Fibroblast of skin of right biceps (primary cell): ENCODE measurements at regions not wholly inside any gene's neighbourhood (a gene's known extent, or its start where the extent isn't known, plus 50 kb on each side); places are given as distances from the start of the nearest gene placed in this dataset.

Experiments
- DNase-seq: peaks from one replicate; pipeline ENCODE4 v3.0.0-alpha.2; 2013

- no peak for DNase-seq
Measured at GRCh38 chr21:38923429-38923828, 117.7 kb downstream of the ETS2 start.

GRCh38 chr21:38922474-38923235, 116.9 kb downstream of the ETS2 start:
- peak; percentile 78 for DNase-seq

GRCh38 chr21:38921511-38922251, 116.0 kb downstream of the ETS2 start:
- peak; percentile 66 for DNase-seq

- DNase-seq: peak; percentile 90
Measured at GRCh38 chr21:38920631-38921398, 115.1 kb downstream of the ETS2 start.

GRCh38 chr21:38918607-38919346, 113.0 kb downstream of the ETS2 start:
- no peak for DNase-seq

- DNase-seq: no peak
Measured at GRCh38 chr21:38917043-38917774, 111.5 kb downstream of the ETS2 start.

- no peak for DNase-seq
Measured at GRCh38 chr21:38916214-38916964, 110.7 kb downstream of the ETS2 start.

- DNase-seq: no peak
Measured at GRCh38 chr21:38915546-38915945, 109.8 kb downstream of the ETS2 start.

- DNase-seq: no peak
Measured at GRCh38 chr21:38914528-38915293, 109.0 kb downstream of the ETS2 start.

- DNase-seq: no peak
Measured at GRCh38 chr21:38913893-38914527, 108.3 kb downstream of the ETS2 start.

GRCh38 chr21:38913120-38913892, 107.6 kb downstream of the ETS2 start:
- peak; percentile 52 for DNase-seq

- DNase-seq: no peak
Measured at GRCh38 chr21:38912789-38913119, 107.0 kb downstream of the ETS2 start.

GRCh38 chr21:38912102-38912629, 106.4 kb downstream of the ETS2 start:
- DNase-seq: peak; percentile 51

GRCh38 chr21:38911484-38912101, 105.9 kb downstream of the ETS2 start:
- DNase-seq: no peak

- no peak for DNase-seq
Measured at GRCh38 chr21:38910390-38911067, 104.8 kb downstream of the ETS2 start.

- no peak for DNase-seq
Measured at GRCh38 chr21:38909929-38910328, 104.2 kb downstream of the ETS2 start.

GRCh38 chr21:38909109-38909508, 103.4 kb downstream of the ETS2 start:
- no peak for DNase-seq

- DNase-seq: no peak
Measured at GRCh38 chr21:38908537-38908936, 102.8 kb downstream of the ETS2 start.
